GM12874 (cell line): ENCODE measurements at regions not wholly inside any gene's neighbourhood (a gene's known extent, or its start where the extent isn't known, plus 50 kb on each side); places are given as distances from the start of the nearest gene placed in this dataset.

Experiments used
- TF ChIP-seq, protein P1 (sequence below): IDR thresholded peaks from 2 replicates; pipeline ENCODE4 v1.5.1; 2011; ENCODE audit warnings: low read depth, mild to moderate bottlenecking, control low read depth, low read length, moderate library complexity; ENCODE audit not compliant: insufficient read depth

DNA sequence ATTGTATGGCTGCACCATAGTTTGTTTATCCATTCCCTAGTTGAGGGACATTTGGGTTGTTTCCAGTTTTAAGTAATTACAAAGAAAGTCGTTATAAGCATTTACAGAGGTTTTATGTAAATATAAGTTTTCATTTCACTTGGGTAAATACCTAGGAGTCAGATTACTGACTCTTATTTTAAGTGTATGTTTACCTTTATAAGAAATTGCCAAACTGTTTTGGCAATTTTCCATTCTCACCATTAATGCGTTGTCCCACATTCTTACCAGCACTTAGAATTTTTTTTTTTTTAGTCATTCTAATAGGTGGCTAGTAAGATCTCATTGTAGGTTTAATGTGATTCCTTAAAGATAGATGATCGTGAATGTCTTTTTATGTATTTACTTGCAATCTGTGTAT, 121.5 kb upstream of the NR3C2 start:
- TF ChIP-seq, protein P1, sequence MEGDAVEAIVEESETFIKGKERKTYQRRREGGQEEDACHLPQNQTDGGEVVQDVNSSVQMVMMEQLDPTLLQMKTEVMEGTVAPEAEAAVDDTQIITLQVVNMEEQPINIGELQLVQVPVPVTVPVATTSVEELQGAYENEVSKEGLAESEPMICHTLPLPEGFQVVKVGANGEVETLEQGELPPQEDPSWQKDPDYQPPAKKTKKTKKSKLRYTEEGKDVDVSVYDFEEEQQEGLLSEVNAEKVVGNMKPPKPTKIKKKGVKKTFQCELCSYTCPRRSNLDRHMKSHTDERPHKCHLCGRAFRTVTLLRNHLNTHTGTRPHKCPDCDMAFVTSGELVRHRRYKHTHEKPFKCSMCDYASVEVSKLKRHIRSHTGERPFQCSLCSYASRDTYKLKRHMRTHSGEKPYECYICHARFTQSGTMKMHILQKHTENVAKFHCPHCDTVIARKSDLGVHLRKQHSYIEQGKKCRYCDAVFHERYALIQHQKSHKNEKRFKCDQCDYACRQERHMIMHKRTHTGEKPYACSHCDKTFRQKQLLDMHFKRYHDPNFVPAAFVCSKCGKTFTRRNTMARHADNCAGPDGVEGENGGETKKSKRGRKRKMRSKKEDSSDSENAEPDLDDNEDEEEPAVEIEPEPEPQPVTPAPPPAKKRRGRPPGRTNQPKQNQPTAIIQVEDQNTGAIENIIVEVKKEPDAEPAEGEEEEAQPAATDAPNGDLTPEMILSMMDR, result no peak

DNA sequence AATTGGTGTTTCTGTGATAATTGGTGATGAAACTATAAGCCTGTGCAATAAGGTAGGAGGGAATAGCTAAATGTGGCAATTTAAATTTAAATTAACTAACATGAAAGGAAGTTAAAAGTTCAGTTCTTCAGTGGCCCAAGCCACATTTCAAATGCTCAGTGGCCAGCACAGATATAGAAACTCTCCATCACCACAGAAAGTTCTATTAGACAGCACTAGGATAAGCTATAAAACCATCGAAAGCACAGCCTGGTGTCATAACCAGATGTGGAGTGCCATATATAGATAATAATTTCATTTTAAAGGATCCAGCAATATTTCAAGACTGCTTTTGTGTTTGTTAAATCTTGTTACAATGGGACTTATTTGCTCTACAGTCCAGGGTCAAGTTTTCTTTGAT, 119.3 kb upstream of the NR3C2 start:
- TF ChIP-seq, protein P1, result no peak

DNA sequence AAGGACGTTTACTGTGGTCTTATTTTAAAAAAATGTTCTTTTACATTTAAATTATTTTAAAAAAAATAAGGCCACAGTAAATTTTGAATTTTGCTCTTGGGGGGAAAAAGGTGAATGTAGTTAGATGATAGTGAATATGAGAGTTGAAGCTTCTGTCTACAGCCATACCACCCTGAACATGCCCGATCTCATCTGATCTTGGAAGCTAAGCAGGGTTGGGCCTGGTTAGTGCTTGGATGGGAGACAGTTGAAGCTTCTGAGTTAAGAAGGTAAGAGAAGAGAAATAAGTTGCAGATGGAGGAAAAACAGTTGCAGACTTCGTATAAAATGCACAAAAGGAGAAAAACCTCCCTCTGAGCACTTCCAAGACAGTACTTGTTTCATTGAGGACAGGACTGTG, 115.6 kb upstream of the NR3C2 start:
- TF ChIP-seq, protein P1, result no peak

DNA sequence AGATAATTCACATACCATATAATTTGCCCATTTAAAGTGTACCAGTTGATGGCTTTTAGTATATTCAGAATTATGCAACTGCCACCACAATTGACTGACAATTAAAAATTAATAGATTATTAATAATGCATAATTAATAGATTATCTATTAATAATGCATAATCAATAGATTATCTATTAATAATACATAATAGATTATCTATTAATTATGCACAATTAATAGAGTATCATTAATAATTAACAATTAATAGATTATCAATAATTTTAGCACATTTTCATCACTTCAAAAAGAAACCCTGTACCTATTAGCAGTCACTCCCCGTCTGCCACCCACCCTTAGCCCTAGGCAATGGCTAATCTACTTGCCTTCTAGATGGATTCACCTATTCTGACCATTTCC, 108.6 kb upstream of the NR3C2 start:
- TF ChIP-seq, protein P1, result no peak

DNA sequence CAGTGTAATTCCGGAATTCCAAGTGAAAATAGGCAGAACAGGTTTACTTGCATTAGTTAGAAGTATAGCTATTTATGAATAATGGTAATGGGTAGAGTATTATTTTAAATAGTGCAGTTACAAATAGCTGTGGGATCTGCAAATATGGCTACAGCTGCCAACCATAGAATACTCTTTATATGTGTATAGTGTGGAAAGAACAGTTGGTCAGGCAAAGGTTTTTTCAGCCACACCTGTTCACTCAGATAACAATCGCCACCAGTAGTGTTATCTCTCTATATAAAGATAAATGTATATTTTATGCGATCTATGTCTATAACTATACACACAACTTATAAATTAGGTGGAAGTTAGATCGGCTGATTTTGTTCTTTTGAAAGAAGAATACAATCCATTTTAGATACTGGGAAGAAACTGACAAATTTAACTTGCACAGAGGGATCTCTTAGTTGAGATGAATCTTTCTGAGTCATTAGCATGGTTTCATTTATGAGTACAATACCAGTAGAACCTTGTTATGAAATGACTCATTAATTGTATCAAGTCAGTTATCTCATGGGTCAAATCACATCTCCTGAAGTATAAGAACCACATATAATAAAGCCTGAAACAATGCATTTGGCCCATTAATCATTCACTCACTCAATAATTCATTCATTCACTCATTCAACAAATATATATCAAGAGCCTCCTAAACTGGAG, 100.9 kb upstream of the NR3C2 start:
- TF ChIP-seq, protein P1, result no peak

DNA sequence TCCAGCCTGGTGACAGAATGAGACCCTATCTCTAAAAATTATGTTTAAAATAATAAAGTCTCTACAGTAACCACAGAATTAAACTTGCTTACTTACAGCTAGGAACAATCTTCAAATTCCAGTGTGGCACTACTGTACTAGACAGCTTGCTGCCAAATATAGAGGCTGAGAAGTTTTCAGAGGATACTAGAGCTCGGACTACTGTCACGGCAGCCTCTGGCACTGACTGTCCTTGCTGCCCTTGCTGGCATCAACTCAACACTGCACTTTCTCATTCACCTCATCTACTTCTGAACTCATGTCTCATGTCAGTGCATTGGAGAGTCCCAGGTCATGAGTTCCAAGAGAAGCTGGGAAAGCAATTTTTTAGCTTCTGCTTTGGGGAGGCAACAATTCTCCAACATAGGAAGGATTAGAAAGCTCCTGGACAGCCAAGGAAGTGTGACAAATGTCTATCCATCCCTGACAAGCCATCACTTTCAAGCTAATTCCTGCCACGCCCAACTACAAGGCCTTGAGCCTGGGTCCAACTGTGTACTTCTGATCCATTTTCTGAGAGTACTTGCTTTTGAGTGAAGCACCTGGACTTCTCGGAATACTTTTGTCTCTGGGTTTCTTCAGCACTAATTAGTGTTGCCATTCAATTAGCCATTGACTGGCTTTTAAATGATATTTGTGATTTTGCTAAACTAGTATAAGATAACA, 98.6 kb upstream of the NR3C2 start:
- TF ChIP-seq, protein P1, result no peak

DNA sequence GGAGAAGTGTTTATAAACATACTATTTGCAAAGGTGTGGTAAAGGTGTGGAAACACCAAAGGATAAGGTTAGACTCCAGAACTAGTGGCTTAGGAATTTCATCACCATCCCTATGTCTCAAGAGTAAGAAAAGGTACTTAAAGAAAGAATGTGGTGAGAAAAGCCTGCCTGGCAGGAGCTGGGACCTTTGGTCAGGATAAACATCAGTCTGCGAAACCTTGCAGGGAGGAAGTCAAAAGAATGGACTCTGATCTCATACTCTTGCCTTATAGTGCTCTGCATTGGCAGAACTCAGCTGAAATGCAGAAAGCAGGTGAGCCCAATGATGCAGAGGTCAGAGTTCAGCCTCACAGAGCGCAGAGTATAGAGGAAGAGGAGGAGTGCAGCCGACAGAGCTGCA, 97.2 kb upstream of the NR3C2 start:
- TF ChIP-seq, protein P1, result no peak
